ENCODE measurements at regions not wholly inside any gene's neighbourhood (a gene's known extent, or its start where the extent isn't known, plus 50 kb on each side); places are given as distances from the start of the nearest gene placed in this dataset.
"Not testable (repeated sequence)": the region's sequence is repeated elsewhere in the genome, so short reads cannot be mapped to it uniquely, and the experiment has no call there.

DNA sequence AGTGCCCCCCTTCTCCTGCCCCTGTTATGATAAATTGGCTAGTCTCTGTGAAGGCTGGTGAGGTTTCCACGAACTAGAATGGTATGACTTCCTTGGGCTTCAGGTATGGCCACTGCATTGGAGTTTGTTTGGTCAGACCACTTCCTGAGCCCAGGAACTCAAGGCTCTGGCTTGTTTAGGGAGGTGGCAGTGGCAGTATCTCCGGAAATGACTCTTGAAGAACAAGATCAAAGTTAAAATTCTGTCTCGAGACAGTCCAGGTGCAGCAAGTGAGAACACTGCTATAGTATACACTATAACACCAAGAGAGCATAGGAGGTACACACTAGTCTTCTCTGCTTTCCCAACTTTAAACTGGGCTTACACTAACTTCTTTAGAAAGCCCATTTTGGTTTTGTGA, 309.1 kb downstream of the KLF12 start:
- no peak overlapping the region for H3K27ac Mint-ChIP-seq
- ATAC-seq, result peak; percentile 35
- H3K36me3 Mint-ChIP-seq (ENCODE audit: low read depth), result peaks cover 4% of the 10 kb centered on the region
- DNase-seq, result no peak
- H3K4me1 Mint-ChIP-seq, result peaks cover 48% of the 10 kb centered on the region
- no peaks in the 10 kb centered on the region for H3K27me3 Mint-ChIP-seq
- H3K4me3 Mint-ChIP-seq, result peak overlapping the region; percentile 49
- no peaks in the 10 kb centered on the region for H3K9me3 ChIP-seq (ENCODE audit: control insufficient read depth, low read length, poor library complexity, severe bottlenecking)

DNA sequence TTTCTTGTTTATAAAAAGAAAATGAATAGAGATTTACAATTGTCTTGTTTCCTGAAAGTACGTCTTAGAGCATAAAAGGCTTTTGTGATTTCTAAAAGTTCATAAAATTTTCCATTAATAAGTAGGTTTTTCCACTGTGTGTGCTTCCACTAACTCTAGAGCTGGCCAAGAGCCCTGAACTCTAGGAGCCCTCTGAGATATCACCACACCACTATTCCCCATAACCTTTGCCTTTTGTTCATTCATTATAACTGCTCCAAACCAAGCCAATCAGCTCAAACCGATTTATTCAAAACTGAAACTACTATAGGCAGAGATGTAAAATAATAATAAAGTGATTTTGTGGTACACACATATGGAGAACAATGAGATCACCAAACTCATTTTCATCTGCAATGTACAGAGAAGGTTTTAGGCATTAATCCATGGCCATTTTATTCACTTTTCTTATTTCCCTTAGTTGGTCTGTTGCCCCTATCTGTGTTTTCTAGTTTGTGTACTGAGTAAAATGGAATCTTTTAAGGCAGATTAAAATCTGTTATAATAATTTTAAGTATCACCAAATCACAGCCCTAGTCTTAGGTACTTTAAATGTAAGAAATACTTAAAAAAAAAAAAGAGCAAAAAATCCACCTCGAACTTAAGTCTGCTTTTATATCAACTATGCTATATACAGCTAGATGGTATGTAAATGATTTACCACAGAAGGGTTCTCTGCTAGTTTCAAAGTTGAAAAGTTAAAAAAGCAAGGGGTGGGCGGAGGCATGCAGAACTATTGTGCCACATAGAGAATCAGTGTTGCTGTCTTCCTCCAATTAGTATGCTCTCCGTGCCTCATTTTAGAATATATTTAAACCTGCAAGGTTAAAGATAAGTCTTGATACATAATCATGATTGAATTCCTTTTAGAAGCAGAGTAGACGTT, 311.3 kb downstream of the KLF12 start:
- H3K9me3 ChIP-seq (ENCODE audit: control insufficient read depth, low read length, poor library complexity, severe bottlenecking), result no peaks in the 10 kb centered on the region
- H3K36me3 Mint-ChIP-seq (ENCODE audit: low read depth), result peaks cover 9% of the 10 kb centered on the region
- ATAC-seq (no peak), DNase-seq (no peak)
- no peak overlapping the region for H3K27ac Mint-ChIP-seq
- H3K27me3 Mint-ChIP-seq, result no peaks in the 10 kb centered on the region
- no peak overlapping the region for H3K4me3 Mint-ChIP-seq
- H3K4me1 Mint-ChIP-seq, result peaks cover 50% of the 10 kb centered on the region

DNA sequence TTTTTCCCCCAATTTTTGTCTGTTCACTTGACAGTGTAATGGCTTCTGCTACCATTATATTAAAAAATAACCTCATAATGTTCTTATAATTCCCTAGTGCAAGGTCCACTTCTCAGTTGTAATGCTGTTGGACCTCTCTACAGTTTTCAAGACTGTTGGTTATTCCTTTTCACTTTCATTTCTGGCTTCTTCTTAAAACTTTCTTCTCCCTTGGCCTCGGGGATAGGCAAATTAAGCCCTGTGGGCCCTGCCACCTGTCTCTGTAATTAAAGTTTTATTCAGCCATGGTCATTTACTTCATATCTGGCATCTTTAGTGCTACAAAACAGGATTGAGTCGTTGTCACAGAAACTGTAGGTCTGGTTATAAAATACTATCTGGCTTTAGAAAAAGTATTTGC, 313.5 kb downstream of the KLF12 start:
- ATAC-seq (no peak), DNase-seq (no peak)
- no peaks in the 10 kb centered on the region for H3K9me3 ChIP-seq (ENCODE audit: control insufficient read depth, low read length, poor library complexity, severe bottlenecking)
- Mint-ChIP-seq H3K27me3 (no peaks in the 10 kb centered on the region), H3K27ac (peak overlapping the region; percentile 55), H3K36me3 (ENCODE audit: low read depth) (peaks cover 9% of the 10 kb centered on the region), H3K4me3 (no peak overlapping the region), H3K4me1 (peaks cover 43% of the 10 kb centered on the region)

DNA sequence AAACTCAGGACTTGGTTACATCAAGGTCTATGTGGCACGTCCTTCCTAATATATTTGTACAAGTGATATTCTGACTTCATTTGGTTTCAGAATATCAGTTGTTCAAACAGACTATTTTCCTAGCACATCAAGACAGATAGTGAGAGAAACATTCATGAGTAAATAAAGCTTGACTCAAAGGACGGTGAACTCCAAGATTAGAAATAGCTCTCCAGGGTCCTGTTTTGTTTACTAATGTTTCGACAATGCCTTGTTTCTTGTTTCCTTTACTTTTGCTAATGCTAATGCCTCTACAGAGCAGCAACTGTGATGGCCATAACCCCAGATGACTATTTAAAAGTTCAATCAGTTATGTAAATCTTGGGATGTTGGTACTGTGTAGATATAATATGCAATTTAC, 313.9 kb downstream of the KLF12 start:
- no peaks in the 10 kb centered on the region for H3K9me3 ChIP-seq (ENCODE audit: control insufficient read depth, low read length, poor library complexity, severe bottlenecking)
- peaks cover 39% of the 10 kb centered on the region for H3K4me1 Mint-ChIP-seq
- peak overlapping the region; percentile 55 for H3K27ac Mint-ChIP-seq
- no peak overlapping the region for H3K4me3 Mint-ChIP-seq
- H3K36me3 Mint-ChIP-seq (ENCODE audit: low read depth), result peaks cover 9% of the 10 kb centered on the region
- DNase-seq (no peak), ATAC-seq (no peak)
- H3K27me3 Mint-ChIP-seq, result no peaks in the 10 kb centered on the region

DNA sequence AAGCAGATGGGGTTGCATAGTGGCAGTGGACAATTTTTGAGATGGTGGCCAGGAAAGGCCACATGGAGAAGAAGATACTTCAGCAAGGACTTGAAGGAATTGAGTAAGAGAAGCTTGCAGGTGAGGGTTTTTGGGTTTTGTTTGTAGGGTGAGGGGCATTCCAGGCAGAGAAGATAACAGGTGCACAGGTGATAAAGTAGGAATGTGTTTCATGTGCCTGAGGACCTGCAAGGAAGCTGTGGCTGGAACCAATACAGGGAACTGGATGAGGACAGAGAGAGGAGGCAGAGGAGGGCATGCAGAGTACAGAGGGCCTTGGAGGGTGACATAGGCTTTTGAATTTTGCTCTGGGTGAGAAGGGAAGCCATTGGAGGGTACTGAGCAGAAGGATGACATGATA, 314.5 kb downstream of the KLF12 start:
- Mint-ChIP-seq H3K4me1 (peaks cover 38% of the 10 kb centered on the region), H3K27me3 (no peaks in the 10 kb centered on the region), H3K4me3 (no peak overlapping the region), H3K36me3 (ENCODE audit: low read depth) (peaks cover 9% of the 10 kb centered on the region), H3K27ac (peak overlapping the region; percentile 89)
- H3K9me3 ChIP-seq (ENCODE audit: control insufficient read depth, low read length, poor library complexity, severe bottlenecking), result no peaks in the 10 kb centered on the region
- ATAC-seq (no peak), DNase-seq (no peak)

DNA sequence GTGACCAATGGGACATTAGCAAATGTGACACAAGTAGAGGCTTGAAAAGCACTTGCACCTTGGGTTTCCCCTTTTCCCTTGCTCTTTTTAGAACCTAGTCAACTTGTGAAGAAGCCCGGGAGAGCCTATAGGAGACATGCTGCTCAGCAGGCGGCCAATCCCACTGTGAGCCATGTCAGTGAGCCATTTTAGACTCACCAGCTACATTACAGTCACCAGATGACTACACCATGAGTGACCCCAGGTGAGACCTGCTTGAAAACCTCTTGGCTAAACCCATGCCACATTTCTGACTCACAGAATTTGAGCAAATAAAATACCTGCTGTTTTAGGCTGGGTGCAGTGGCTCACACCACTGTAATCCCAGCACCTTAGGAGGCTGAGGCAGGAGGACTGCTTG, 317.5 kb downstream of the KLF12 start:
- Mint-ChIP-seq H3K36me3 (ENCODE audit: low read depth) (peaks cover 11% of the 10 kb centered on the region), H3K27ac (no peak overlapping the region), H3K4me3 (no peak overlapping the region), H3K27me3 (no peaks in the 10 kb centered on the region), H3K4me1 (peaks cover 30% of the 10 kb centered on the region)
- no peaks in the 10 kb centered on the region for H3K9me3 ChIP-seq (ENCODE audit: control insufficient read depth, low read length, poor library complexity, severe bottlenecking)
- ATAC-seq (no peak), DNase-seq (no peak)

DNA sequence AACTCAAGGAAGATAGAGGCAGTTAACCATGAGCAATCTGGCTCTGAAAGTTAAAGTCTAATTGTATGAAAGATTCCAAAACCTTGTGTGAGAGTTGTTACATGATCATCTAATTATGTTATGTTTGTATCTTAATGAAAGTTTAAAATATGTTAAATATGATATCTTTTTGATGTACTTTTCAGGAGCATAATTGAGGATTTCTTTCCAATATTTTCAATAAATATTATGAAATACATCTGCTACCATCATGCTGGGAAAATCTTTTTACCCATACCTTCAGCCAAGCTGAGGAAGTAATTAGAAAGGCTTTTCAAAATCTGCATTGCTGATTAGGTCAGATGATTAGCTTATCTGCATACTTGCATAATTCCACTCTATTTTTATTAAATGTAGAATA, 318.4 kb downstream of the KLF12 start:
- no peak overlapping the region for H3K4me3 Mint-ChIP-seq
- no peak for ATAC-seq
- peaks cover 21% of the 10 kb centered on the region for H3K4me1 Mint-ChIP-seq
- no peak for DNase-seq
- H3K9me3 ChIP-seq (ENCODE audit: control insufficient read depth, low read length, poor library complexity, severe bottlenecking), result no peaks in the 10 kb centered on the region
- no peak overlapping the region for H3K27ac Mint-ChIP-seq
- H3K36me3 Mint-ChIP-seq (ENCODE audit: low read depth), result peaks cover 7% of the 10 kb centered on the region
- H3K27me3 Mint-ChIP-seq, result no peaks in the 10 kb centered on the region

DNA sequence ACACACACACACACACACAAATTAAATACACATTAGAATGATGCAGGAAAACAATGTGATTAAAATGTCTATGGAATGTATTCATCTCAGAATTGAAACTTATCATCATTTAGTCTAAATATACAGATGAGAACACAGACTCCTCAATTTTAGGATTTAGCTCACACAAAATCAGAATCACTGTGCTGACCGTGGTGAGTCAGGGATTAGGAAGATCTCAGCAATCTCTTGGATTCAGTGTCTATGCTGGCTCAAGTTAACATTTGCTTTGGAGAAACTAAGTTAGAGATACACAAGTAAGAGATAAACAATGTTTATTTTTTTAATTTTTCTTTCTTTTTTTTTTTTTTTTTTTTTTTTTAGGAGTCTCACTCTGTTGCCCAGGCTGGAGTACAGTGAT, 323.6 kb downstream of the KLF12 start:
- DNase-seq (no peak), ATAC-seq (no peak)
- H3K9me3 ChIP-seq (ENCODE audit: control insufficient read depth, low read length, poor library complexity, severe bottlenecking), result no peaks in the 10 kb centered on the region
- H3K27ac Mint-ChIP-seq, result no peak overlapping the region
- peaks cover 2% of the 10 kb centered on the region for H3K36me3 Mint-ChIP-seq (ENCODE audit: low read depth)
- H3K27me3 Mint-ChIP-seq, result no peaks in the 10 kb centered on the region
- no peak overlapping the region for H3K4me3 Mint-ChIP-seq
- peaks cover 4% of the 10 kb centered on the region for H3K4me1 Mint-ChIP-seq

DNA sequence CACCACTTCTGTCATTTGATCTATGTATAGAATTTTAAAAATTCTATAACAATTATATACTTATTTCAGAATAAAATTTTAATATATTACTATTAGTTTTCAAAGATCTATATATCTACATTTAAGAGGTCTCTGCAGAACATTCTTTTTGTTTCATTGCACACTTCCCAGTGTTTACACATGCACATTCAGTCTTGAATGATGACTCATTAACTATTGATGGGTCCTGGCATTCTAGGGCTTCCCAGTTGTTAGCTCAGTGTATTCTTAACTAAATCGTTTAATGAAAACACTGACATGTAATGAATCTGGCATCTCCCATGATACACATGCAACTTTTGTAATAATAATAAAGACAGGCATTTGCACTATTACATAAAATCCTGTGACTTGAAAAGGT, 324.6 kb downstream of the KLF12 start:
- H3K4me1 Mint-ChIP-seq, result peaks cover 3% of the 10 kb centered on the region
- DNase-seq (no peak), ATAC-seq (no peak)
- H3K27me3 Mint-ChIP-seq, result no peaks in the 10 kb centered on the region
- peaks cover 2% of the 10 kb centered on the region for H3K36me3 Mint-ChIP-seq (ENCODE audit: low read depth)
- H3K27ac Mint-ChIP-seq, result no peak overlapping the region
- no peaks in the 10 kb centered on the region for H3K9me3 ChIP-seq (ENCODE audit: control insufficient read depth, low read length, poor library complexity, severe bottlenecking)
- H3K4me3 Mint-ChIP-seq, result no peak overlapping the region

DNA sequence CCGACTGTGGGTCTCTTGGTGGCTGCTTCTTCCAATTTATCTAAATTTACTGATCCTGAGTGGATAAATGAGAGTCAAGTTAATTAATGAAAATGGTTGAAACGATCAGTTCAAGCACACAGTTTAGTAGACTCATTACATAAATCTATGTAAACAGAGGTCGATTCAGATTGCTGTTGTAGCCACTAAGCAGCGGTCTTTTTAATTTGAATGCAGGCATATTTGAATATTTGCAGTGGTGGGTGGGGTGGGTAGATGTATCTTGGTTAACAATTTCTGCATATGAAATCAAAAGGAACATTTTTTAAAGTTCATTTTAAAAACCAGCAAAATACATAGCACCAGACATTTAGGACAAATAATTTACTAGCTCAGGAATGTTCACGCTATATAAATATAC, 325.9 kb downstream of the KLF12 start:
- DNase-seq, result no peak
- Mint-ChIP-seq H3K36me3 (ENCODE audit: low read depth) (peaks cover 4% of the 10 kb centered on the region), H3K4me3 (no peak overlapping the region), H3K27me3 (no peaks in the 10 kb centered on the region), H3K27ac (peak overlapping the region; percentile 43), H3K4me1 (peaks cover 5% of the 10 kb centered on the region)
- no peaks in the 10 kb centered on the region for H3K9me3 ChIP-seq (ENCODE audit: control insufficient read depth, low read length, poor library complexity, severe bottlenecking)
- no peak for ATAC-seq

DNA sequence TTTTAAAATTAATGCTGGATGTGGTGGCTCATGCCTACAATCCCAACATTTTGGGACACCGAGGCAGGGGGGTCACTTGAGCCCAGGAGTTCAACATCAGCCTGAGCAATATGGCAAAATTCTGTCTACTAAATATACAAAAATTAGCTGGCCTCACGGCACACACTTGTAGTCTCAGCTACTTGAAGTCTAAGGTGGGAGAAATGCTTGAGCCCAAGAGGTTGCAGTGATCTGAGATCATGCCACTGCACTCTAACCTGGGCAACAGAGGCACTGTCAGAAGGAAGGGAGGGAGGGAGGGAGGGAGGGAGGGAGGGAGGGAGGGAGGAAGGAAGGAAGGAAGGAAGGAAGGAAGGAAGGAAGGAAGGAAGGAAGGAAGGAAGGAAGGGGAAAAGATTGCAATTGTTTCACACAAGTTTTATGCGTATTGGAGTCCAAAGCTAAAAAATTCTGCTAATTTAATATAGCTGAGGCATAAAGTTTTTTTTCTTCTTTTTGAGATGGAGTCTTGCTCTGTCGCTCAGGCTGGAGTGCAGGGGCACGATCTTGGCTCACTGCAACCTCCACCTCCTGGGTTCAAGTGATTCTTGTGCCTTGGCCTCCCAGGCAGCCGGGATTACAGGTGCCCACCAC, 328.8 kb downstream of the KLF12 start:
- not testable (repeated sequence) for H3K4me3 Mint-ChIP-seq

DNA sequence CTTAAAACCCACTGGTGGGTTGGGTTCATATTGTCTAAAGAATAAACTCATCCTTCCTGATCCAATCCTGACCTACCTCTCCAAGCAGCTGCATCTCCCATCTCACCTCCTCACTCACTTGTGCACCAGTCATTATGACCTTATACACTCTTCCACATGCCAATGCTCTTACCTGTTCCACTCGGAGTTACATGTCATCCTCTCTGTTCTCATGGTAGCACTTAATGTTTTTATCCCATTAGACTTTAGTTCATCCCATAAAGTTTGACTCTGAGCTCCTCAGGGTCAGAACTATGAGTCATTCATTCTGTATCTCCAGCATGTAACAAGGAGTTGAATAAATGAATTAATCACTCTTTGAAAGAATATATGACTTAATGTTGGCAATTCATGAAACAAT, 330.2 kb downstream of the KLF12 start:
- no peaks in the 10 kb centered on the region for H3K9me3 ChIP-seq (ENCODE audit: control insufficient read depth, low read length, poor library complexity, severe bottlenecking)
- Mint-ChIP-seq H3K4me3 (no peak overlapping the region), H3K27ac (no peak overlapping the region), H3K27me3 (no peaks in the 10 kb centered on the region), H3K36me3 (ENCODE audit: low read depth) (peaks cover 3% of the 10 kb centered on the region), H3K4me1 (peaks cover 8% of the 10 kb centered on the region)
- ATAC-seq (no peak), DNase-seq (no peak)

More for the DNA sequence above, 328.8 kb downstream of the KLF12 start:
- not testable (repeated sequence) for H3K27me3 Mint-ChIP-seq; H3K9me3 ChIP-seq (ENCODE audit: control insufficient read depth, low read length, poor library complexity, severe bottlenecking); H3K4me1 Mint-ChIP-seq; DNase-seq; ATAC-seq; H3K27ac Mint-ChIP-seq; H3K36me3 Mint-ChIP-seq (ENCODE audit: low read depth)

DNA sequence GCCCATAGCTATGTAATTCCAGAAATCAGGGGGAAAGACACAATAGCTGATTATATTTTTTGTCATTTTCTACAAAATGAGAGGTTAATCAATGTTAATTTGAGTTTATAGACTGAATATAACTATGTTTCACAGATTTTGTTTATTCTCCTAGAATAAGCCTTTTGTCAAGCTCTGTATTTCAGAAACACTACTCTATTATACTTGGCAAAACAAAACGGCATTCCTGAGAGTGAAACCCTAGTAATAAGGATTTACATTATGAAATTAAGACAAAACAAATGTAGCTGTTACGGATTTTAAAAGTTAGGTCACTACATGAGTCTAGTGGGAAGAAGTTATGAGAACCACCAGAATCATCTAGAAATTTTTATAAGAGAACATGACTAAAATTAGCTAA, 334.2 kb downstream of the KLF12 start:
- no peaks in the 10 kb centered on the region for H3K9me3 ChIP-seq (ENCODE audit: control insufficient read depth, low read length, poor library complexity, severe bottlenecking)
- no peak for DNase-seq
- Mint-ChIP-seq H3K4me3 (no peak overlapping the region), H3K36me3 (ENCODE audit: low read depth) (peaks cover 10% of the 10 kb centered on the region), H3K27ac (no peak overlapping the region), H3K4me1 (peaks cover 30% of the 10 kb centered on the region), H3K27me3 (no peaks in the 10 kb centered on the region)
- no peak for ATAC-seq

DNA sequence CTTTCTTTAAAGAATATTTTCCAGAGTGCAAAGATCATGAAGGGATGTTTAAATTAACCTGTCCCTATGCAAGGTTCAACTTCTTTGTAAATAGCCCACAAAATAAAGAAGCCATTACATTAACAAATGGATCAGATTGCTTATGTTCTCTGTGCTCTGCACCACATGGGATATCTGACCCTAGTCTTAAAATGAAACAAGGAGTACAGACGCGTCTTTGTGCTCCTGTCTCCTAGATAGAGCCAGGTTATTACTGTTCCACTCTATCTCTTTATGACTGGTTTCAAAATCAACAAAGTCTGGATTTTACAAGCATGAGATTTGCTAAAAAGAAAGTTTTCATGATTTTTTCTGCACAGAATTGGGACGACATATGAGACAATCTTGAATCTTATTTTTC, 339.4 kb downstream of the KLF12 start:
- H3K27me3 Mint-ChIP-seq, result no peaks in the 10 kb centered on the region
- no peak overlapping the region for H3K27ac Mint-ChIP-seq
- H3K4me1 Mint-ChIP-seq, result peaks cover 32% of the 10 kb centered on the region
- H3K9me3 ChIP-seq (ENCODE audit: control insufficient read depth, low read length, poor library complexity, severe bottlenecking), result no peaks in the 10 kb centered on the region
- no peak overlapping the region for H3K4me3 Mint-ChIP-seq
- H3K36me3 Mint-ChIP-seq (ENCODE audit: low read depth), result peaks cover 7% of the 10 kb centered on the region
- no peak for DNase-seq
- ATAC-seq, result no peak

Measured in T-helper 17 cell (primary cell).